Osteocyte (in vitro differentiated cells): ENCODE measurements at regions not wholly inside any gene's neighbourhood (a gene's known extent, or its start where the extent isn't known, plus 50 kb on each side); places are given as distances from the start of the nearest gene placed in this dataset.

Source experiments
- DNase-seq: peaks from one replicate; pipeline ENCODE4 v3.0.0; 2021; ENCODE audit warnings: mixed read lengths; ENCODE audit not compliant: unreplicated experiment; ENCODE audit errors: extremely low spot score
- H3K27ac Mint-ChIP-seq: one replicate; pipeline ENCODE4 v1.8.0; 2021; ENCODE audit warnings: mild to moderate bottlenecking, mixed read lengths; ENCODE audit not compliant: unreplicated experiment
- H3K27me3 Mint-ChIP-seq: one replicate; pipeline ENCODE4 v1.8.0; 2021; ENCODE audit warnings: mixed read lengths; ENCODE audit not compliant: unreplicated experiment
- H3K36me3 Mint-ChIP-seq: one replicate; pipeline ENCODE4 v1.8.0; 2021; ENCODE audit warnings: mixed read lengths; ENCODE audit not compliant: unreplicated experiment
- H3K4me1 Mint-ChIP-seq: one replicate; pipeline ENCODE4 v1.8.0; 2021; ENCODE audit warnings: mixed read lengths; ENCODE audit not compliant: unreplicated experiment
- H3K4me3 Mint-ChIP-seq: one replicate; pipeline ENCODE4 v1.8.0; 2021; ENCODE audit warnings: mild to moderate bottlenecking, moderate library complexity, mixed read lengths; ENCODE audit not compliant: unreplicated experiment
- H3K9me3 Mint-ChIP-seq: one replicate; pipeline ENCODE4 v1.8.0; 2021; ENCODE audit warnings: mixed read lengths; ENCODE audit not compliant: unreplicated experiment
- CTCF ChIP-seq: fragments of 200-600 bp; sonication (generic); IDR thresholded peaks from 2 replicates; pipeline ENCODE4 v1.5.0; 2021; ENCODE audit warnings: antibody characterized with exemption, mild to moderate bottlenecking, moderate library complexity

- no peaks in the 10 kb centered on the region for H3K36me3 Mint-ChIP-seq
- DNase-seq: no peak
- H3K4me3 Mint-ChIP-seq: no peak overlapping the region
- no peak overlapping the region for H3K27ac Mint-ChIP-seq
- TF ChIP-seq CTCF: no peak
- no peaks in the 10 kb centered on the region for H3K4me1 Mint-ChIP-seq
- no peaks in the 10 kb centered on the region for H3K27me3 Mint-ChIP-seq
- no peaks in the 10 kb centered on the region for H3K9me3 Mint-ChIP-seq
Observed at GRCh38 chr5:155838394-155838793, 488.6 kb upstream of the SGCD start.

- H3K36me3 Mint-ChIP-seq: no peaks in the 10 kb centered on the region
- H3K4me1 Mint-ChIP-seq: no peaks in the 10 kb centered on the region
- no peak for DNase-seq
- H3K4me3 Mint-ChIP-seq: no peak overlapping the region
- no peak overlapping the region for H3K27ac Mint-ChIP-seq
- TF ChIP-seq CTCF: no peak
- no peaks in the 10 kb centered on the region for H3K27me3 Mint-ChIP-seq
- H3K9me3 Mint-ChIP-seq: no peaks in the 10 kb centered on the region
Observed at GRCh38 chr5:155839251-155840037, 487.5 kb upstream of the SGCD start.

- H3K4me1 Mint-ChIP-seq: no peaks in the 10 kb centered on the region
Observed at GRCh38 chr5:155844542-155844941, 482.4 kb upstream of the SGCD start.

GRCh38 chr5:155850370-155850769 is 476.6 kb upstream of the SGCD start:
- H3K27ac Mint-ChIP-seq: no peak overlapping the region
- H3K27me3 Mint-ChIP-seq: no peaks in the 10 kb centered on the region
- no peaks in the 10 kb centered on the region for H3K4me1 Mint-ChIP-seq

More at GRCh38 chr5:155844542-155844941, 482.4 kb upstream of the SGCD start:
- no peaks in the 10 kb centered on the region for H3K9me3 Mint-ChIP-seq
- no peaks in the 10 kb centered on the region for H3K27me3 Mint-ChIP-seq
- TF ChIP-seq CTCF: no peak
- no peak for DNase-seq
- H3K4me3 Mint-ChIP-seq: no peak overlapping the region
- no peak overlapping the region for H3K27ac Mint-ChIP-seq
- no peaks in the 10 kb centered on the region for H3K36me3 Mint-ChIP-seq

More at GRCh38 chr5:155850370-155850769, 476.6 kb upstream of the SGCD start:
- no peaks in the 10 kb centered on the region for H3K9me3 Mint-ChIP-seq
- no peak overlapping the region for H3K4me3 Mint-ChIP-seq
- no peaks in the 10 kb centered on the region for H3K36me3 Mint-ChIP-seq
- TF ChIP-seq CTCF: no peak
- no peak for DNase-seq
